Parathyroid adenoma (tissue), 2 donors: ENCODE measurements at regions not wholly inside any gene's neighbourhood (a gene's known extent, or its start where the extent isn't known, plus 50 kb on each side); places are given as distances from the start of the nearest gene placed in this dataset.

ENCODE experiments used
- H2AFZ ChIP-seq: fragments of 300-600 bp; sonication (generic); one replicate; pipeline ENCODE4 v1.7.0; 2017; ENCODE audit warnings: antibody characterized with exemption, mild to moderate bottlenecking
- H3K27ac ChIP-seq: fragments of 300-600 bp; sonication (generic); one replicate; pipeline ENCODE4 v1.7.0; 2017
- H3K27me3 ChIP-seq: fragments of 300-600 bp; sonication (generic); one replicate; pipeline ENCODE4 v1.7.0; 2017; ENCODE audit warnings: low read length; ENCODE audit not compliant: control insufficient read depth, insufficient read depth
- H3K36me3 ChIP-seq: fragments of 300-600 bp; sonication (generic); one replicate; pipeline ENCODE4 v1.7.0; 2017; ENCODE audit warnings: low read length; ENCODE audit not compliant: control insufficient read depth, insufficient read depth
- H3K4me1 ChIP-seq: fragments of 300-600 bp; sonication (generic); one replicate; pipeline ENCODE4 v1.7.0; 2017; ENCODE audit warnings: control low read depth
- H3K4me2 ChIP-seq: fragments of 300-600 bp; sonication (generic); one replicate; pipeline ENCODE4 v1.7.0; 2017; ENCODE audit warnings: low read length
- H3K4me3 ChIP-seq: fragments of 300-600 bp; sonication (generic); one replicate; pipeline ENCODE4 v1.7.0; 2017; ENCODE audit warnings: low read depth, low read length
- H3K79me2 ChIP-seq: fragments of 300-600 bp; sonication (generic); one replicate; pipeline ENCODE4 v1.7.0; 2017; ENCODE audit warnings: control low read depth
- H3K9ac ChIP-seq: fragments of 300-600 bp; sonication (generic); one replicate; pipeline ENCODE4 v1.7.0; 2017; ENCODE audit warnings: mild to moderate bottlenecking
- H3K9me3 ChIP-seq: fragments of 300-600 bp; sonication (generic); one replicate; pipeline ENCODE4 v1.7.0; 2017; ENCODE audit warnings: low read length; ENCODE audit not compliant: control insufficient read depth
- CTCF ChIP-seq: fragments of 300-600 bp; sonication (generic); IDR thresholded peaks from one replicate; pipeline ENCODE4 v1.7.0; 2017; ENCODE audit warnings: antibody characterized with exemption, mild to moderate bottlenecking
- donor health status: primary hyperparathyroidism.

- no peaks in the 10 kb centered on the region for H3K9me3 ChIP-seq
- no peak overlapping the region for H3K9ac ChIP-seq
- H3K36me3 ChIP-seq: no peaks in the 10 kb centered on the region
- no peak overlapping the region for H2AFZ ChIP-seq
- no peaks in the 10 kb centered on the region for H3K27me3 ChIP-seq
- TF ChIP-seq CTCF: no peak
- no peak overlapping the region for H3K4me2 ChIP-seq
- H3K79me2 ChIP-seq: peaks cover 2% of the 10 kb centered on the region
- H3K27ac ChIP-seq: no peak overlapping the region
- no peak overlapping the region for H3K4me3 ChIP-seq
- H3K4me1 ChIP-seq: peaks cover 7% of the 10 kb centered on the region
Measured at GRCh38 chr5:67699560-67699959, 503.0 kb upstream of the CD180 start.

- Histone ChIP-seq H2AFZ (no peak overlapping the region), H3K4me2 (no peak overlapping the region), H3K9ac (no peak overlapping the region), H3K4me3 (no peak overlapping the region), H3K79me2 (no peaks in the 10 kb centered on the region), H3K4me1 (peaks cover 7% of the 10 kb centered on the region), H3K27me3 (no peaks in the 10 kb centered on the region), H3K9me3 (no peaks in the 10 kb centered on the region), H3K27ac (no peak overlapping the region), H3K36me3 (no peaks in the 10 kb centered on the region)
- no peak for TF ChIP-seq CTCF
Measured at GRCh38 chr5:67696446-67696845, 499.8 kb upstream of the CD180 start.

- H3K27ac ChIP-seq: no peak overlapping the region
- H2AFZ ChIP-seq: no peak overlapping the region
- no peaks in the 10 kb centered on the region for H3K27me3 ChIP-seq
Measured at GRCh38 chr5:67695369-67695768, 498.8 kb upstream of the CD180 start.

GRCh38 chr5:67694810-67695191, 498.2 kb upstream of the CD180 start:
- no peak overlapping the region for H3K27ac ChIP-seq

More at GRCh38 chr5:67695369-67695768, 498.8 kb upstream of the CD180 start:
- no peaks in the 10 kb centered on the region for H3K9me3 ChIP-seq
- H3K9ac ChIP-seq: no peak overlapping the region
- no peaks in the 10 kb centered on the region for H3K79me2 ChIP-seq
- peaks cover 7% of the 10 kb centered on the region for H3K4me1 ChIP-seq
- no peak overlapping the region for H3K4me2 ChIP-seq
- no peaks in the 10 kb centered on the region for H3K36me3 ChIP-seq
- TF ChIP-seq CTCF: no peak
- H3K4me3 ChIP-seq: no peak overlapping the region

More at GRCh38 chr5:67694810-67695191, 498.2 kb upstream of the CD180 start:
- Histone ChIP-seq H3K4me2 (no peak overlapping the region), H3K79me2 (no peaks in the 10 kb centered on the region), H3K4me1 (peaks cover 7% of the 10 kb centered on the region), H3K4me3 (no peak overlapping the region), H3K9me3 (no peaks in the 10 kb centered on the region), H2AFZ (no peak overlapping the region), H3K9ac (no peak overlapping the region), H3K36me3 (no peaks in the 10 kb centered on the region), H3K27me3 (no peaks in the 10 kb centered on the region)
- no peak for TF ChIP-seq CTCF
